ENCODE measurements at regions not wholly inside any gene's neighbourhood (a gene's known extent, or its start where the extent isn't known, plus 50 kb on each side); places are given as distances from the start of the nearest gene placed in this dataset.
"Not testable (repeated sequence)": the region's sequence is repeated elsewhere in the genome, so short reads cannot be mapped to it uniquely, and the experiment has no call there.

- DNase-seq: no peak
These were observed 86.3 kb downstream of the NUS1 start for GRCh38 chr6:117761610-117762009.

GRCh38 chr6:117771403-117771802 lies 96.1 kb downstream of the NUS1 start:
- no peak for DNase-seq

DNA sequence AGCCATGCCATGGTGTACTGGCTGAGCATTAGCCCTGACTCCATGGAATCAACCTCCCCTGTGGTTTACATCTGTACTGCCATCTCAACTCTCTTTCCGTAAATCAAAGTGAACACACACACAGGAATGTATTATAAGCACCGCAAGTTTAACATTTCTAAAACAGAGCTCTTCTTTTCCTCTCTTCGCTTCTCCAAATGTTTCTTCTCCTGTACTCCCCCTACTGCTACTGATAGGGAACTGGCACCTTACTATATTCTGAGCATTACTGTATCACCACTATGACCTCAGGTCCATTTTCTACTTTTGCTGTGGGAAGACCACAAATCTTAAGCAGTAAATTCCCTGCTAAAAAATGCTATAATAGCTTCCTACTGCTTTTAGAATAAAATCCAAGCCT lies 101.2 kb downstream of the NUS1 start:
- no peak for DNase-seq

DNA sequence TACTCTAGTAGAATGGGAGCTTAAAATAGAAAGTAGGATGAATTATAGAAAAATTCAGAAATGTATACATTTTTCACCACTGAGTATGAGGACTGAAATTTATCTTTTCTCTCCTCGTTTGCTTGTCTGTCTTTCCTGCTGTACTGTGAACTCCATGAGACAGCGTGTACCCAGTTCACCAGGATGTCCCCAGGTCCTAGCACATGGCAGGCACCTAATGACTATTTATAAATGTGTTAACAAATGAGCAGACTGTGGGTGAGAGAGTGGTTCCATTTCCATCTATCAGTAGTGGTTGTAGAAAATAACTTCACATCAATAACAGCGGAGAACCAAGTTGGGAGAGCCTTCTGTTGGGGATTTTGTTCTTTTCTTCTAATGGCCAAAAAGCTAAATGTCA lies 106.3 kb downstream of the NUS1 start:
- DNase-seq: no peak

- DNase-seq: peak in 16 of 56 donors; percentile 1 to 50 (median 5)
These were observed 108.0 kb downstream of the NUS1 start for GRCh38 chr6:117783279-117783678.

- DNase-seq: no peak
These were observed 115.7 kb downstream of the NUS1 start for GRCh38 chr6:117791012-117791411.

GRCh38 chr6:117795234-117795633 lies 111.8 kb upstream of the SLC35F1 start:
- DNase-seq: no peak

- DNase-seq: not testable (repeated sequence)
These were observed 108.2 kb upstream of the SLC35F1 start for GRCh38 chr6:117798819-117799218.

- no peak for DNase-seq
These were observed 96.8 kb upstream of the SLC35F1 start for GRCh38 chr6:117810269-117810668.

- DNase-seq: no peak
These were observed 89.6 kb upstream of the SLC35F1 start for GRCh38 chr6:117817499-117817898.

DNA sequence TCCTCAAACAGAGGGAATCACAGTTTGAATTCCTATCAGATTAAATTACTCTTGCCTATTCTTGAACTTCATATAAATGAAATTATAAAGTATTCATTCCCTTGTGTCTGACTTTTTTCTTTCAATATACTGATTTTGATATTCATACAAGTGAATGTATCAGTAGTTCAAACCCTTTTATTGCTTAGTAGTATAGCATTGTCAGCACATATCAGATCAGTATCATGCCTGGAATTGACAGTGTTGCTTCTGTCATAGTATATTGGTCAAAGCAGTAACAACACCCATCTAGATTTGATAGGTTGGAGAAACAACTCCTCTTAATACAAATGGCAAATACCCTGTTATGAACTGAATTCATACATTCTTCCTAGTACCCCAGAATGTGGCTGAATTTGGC lies 89.1 kb upstream of the SLC35F1 start:
- no peak for DNase-seq

DNA sequence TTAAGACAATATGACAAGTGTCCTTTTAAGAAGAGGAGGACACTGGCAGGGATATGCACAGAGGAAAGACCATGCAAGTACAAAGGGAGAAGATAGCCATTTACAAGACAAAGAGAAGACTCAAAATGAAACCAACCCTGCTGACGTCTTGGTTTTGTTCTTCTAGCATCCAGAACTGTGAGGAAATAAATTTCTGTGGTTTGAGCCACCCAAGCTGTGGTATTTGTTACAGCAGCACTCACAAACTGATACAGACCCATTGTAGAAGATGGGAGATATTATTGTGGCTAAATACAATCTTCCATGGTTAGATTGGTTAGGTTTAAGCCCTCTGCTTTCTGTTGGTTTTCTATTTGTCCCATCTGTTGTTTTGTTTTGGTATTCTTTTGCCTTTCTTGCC lies 88.6 kb upstream of the SLC35F1 start:
- no peak for DNase-seq

GRCh38 chr6:117829594-117830319 lies 77.3 kb upstream of the SLC35F1 start:
- peak in 3 of 56 donors; percentile 0 to 8 (median 2) for DNase-seq

GRCh38 chr6:117837261-117837660 lies 69.8 kb upstream of the SLC35F1 start:
- DNase-seq: no peak

DNA sequence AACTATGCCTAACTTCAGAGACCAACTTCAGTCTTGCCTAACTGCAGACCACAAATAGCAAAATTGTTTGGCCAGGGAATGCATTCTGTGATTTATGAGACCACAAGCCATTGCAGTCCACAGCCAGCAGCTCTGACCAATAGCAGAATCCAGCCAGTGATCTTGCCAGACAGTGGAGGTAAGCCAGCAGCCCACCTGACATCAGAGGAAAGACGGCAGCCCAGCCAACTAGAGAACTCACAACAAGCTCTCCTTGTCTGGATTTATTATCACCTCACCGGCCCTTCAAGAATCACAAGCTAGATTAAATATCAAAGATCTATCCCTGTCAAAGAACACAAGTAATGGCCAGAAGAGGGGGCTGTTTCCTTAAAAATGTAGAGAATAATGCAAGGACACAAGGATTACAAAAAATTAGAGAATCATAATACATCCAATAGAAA lies 66.5 kb upstream of the SLC35F1 start:
- DNase-seq: no peak

DNA sequence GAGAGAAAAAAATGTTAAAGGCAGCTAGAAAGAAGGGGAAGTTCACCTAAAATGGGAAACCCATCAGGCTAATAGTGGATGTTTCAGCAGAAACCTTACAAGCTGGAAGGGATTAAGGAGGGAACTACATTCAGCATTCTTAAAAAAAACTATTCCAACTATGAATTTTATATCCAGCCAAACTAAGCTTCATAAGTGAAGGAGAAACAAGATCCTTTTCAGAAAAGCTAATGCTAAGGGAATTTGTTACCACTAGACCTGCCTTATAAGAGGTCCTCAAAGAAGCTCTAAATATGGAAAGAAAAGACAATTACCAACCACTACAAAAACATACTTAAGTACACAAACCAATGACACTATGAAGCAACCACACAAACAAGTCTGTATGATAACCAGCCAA lies 59.2 kb upstream of the SLC35F1 start:
- no peak for DNase-seq

GRCh38 chr6:117849087-117849486 lies 58.0 kb upstream of the SLC35F1 start:
- DNase-seq: no peak
